T-helper 1 cell treated with Interleukin-12 subunit alpha and Interleukin-12 subunit beta and Interleukin-4 antibody, amounts not matched to agents 30 μg/mL and 1 μg/mL, for 36 hours (primary cell): ENCODE measurements at regions not wholly inside any gene's neighbourhood (a gene's known extent, or its start where the extent isn't known, plus 50 kb on each side); places are given as distances from the start of the nearest gene placed in this dataset.
"Not testable (repeated sequence)": the region's sequence is repeated elsewhere in the genome, so short reads cannot be mapped to it uniquely, and the experiment has no call there.

Experiments used
- H3K27ac Mint-ChIP-seq: one replicate; pipeline ENCODE4 v1.8.0; 2021; ENCODE audit warnings: mild to moderate bottlenecking, mixed read lengths
- H3K27me3 Mint-ChIP-seq: one replicate; pipeline ENCODE4 v1.8.0; 2021; ENCODE audit warnings: low read depth, mixed read lengths
- H3K36me3 Mint-ChIP-seq: one replicate; pipeline ENCODE4 v1.8.0; 2021; ENCODE audit warnings: low read depth, mixed read lengths
- H3K4me1 Mint-ChIP-seq: one replicate; pipeline ENCODE4 v1.8.0; 2021; ENCODE audit warnings: low read depth, mixed read lengths
- H3K4me3 Mint-ChIP-seq: one replicate; pipeline ENCODE4 v1.8.0; 2021; ENCODE audit warnings: mild to moderate bottlenecking, moderate library complexity, mixed read lengths
- H3K9me3 Mint-ChIP-seq: one replicate; pipeline ENCODE4 v1.8.0; 2021; ENCODE audit warnings: mixed read lengths

GRCh38 chr13:50742353-50742752 is 101.1 kb downstream of the DLEU7 start:
- H3K27ac Mint-ChIP-seq = no peak overlapping the region
- H3K4me1 Mint-ChIP-seq = peaks cover 1% of the 10 kb centered on the region
- H3K9me3 Mint-ChIP-seq = no peaks in the 10 kb centered on the region
- H3K27me3 Mint-ChIP-seq = peaks cover 9% of the 10 kb centered on the region
- no peak overlapping the region for H3K4me3 Mint-ChIP-seq
- no peaks in the 10 kb centered on the region for H3K36me3 Mint-ChIP-seq

DNA sequence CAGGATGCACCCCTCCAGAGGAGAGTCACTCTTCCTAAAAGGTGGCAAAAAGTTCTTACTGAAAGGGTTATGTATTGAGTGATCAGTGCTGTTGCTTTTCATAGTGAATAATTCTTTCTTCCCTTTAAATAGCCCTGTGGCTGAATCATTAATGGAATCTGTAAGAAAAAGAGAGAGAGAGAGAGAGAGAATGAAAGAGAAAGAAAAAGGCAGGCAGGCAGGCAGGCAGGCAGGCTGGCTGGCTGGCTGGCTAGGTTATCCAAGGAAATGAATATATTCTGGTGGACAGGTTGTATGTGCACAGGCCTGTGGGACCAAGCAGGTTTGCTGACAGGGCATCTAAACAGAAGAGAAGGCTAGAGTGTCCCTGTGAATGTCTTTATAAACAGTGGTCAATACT is 100.5 kb downstream of the DLEU7 start:
- Mint-ChIP-seq H3K9me3 (no peaks in the 10 kb centered on the region), H3K4me1 (peaks cover 1% of the 10 kb centered on the region), H3K36me3 (no peaks in the 10 kb centered on the region), H3K27me3 (peaks cover 9% of the 10 kb centered on the region), H3K4me3 (no peak overlapping the region), H3K27ac (no peak overlapping the region)

- Mint-ChIP-seq H3K4me3 (no peak overlapping the region), H3K9me3 (no peaks in the 10 kb centered on the region), H3K4me1 (peaks cover 1% of the 10 kb centered on the region), H3K27ac (no peak overlapping the region), H3K27me3 (peaks cover 5% of the 10 kb centered on the region), H3K36me3 (no peaks in the 10 kb centered on the region)
Measured at GRCh38 chr13:50744116-50744660, 99.3 kb downstream of the DLEU7 start.

DNA sequence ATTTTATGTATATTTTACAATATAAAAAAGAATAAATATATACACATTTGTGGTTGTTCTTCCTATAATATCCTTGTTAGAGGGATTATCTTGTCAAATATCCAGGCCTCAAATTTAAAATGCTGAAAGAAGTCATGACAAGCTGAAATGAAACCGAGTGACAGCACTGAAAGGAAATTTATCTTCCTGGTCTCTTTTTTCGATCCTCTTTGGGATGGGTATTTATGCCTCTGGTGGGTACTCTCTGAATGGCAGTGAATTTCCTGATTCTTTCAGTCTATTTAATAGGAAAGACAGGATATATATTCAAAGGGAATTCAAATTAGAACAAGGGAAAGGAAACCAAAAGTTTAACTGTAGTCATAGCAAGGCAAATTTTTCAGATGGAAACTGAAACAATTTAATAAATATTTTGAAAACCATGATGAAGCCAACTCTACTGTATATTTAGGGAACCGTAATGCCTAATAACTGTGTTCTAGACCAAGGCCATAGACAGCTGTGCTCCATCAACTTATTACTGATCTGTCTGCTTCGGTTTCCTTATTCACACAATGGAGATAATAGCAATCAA is 97.9 kb downstream of the DLEU7 start:
- peaks cover 18% of the 10 kb centered on the region for H3K27me3 Mint-ChIP-seq
- H3K36me3 Mint-ChIP-seq = no peaks in the 10 kb centered on the region
- no peak overlapping the region for H3K4me3 Mint-ChIP-seq
- H3K4me1 Mint-ChIP-seq = peaks cover 1% of the 10 kb centered on the region
- H3K9me3 Mint-ChIP-seq = peaks cover 5% of the 10 kb centered on the region
- H3K27ac Mint-ChIP-seq = no peak overlapping the region

GRCh38 chr13:50747737-50748350 is 95.6 kb downstream of the DLEU7 start:
- Mint-ChIP-seq H3K4me1 (peaks cover 6% of the 10 kb centered on the region), H3K36me3 (no peaks in the 10 kb centered on the region), H3K27ac (no peak overlapping the region)

GRCh38 chr13:50753221-50753620 is 90.3 kb downstream of the DLEU7 start:
- not testable (repeated sequence) for H3K4me3 Mint-ChIP-seq, H3K4me1 Mint-ChIP-seq, H3K36me3 Mint-ChIP-seq, H3K27ac Mint-ChIP-seq
- Mint-ChIP-seq H3K27me3 (peaks cover 18% of the 10 kb centered on the region), H3K9me3 (peaks cover 16% of the 10 kb centered on the region)

More at GRCh38 chr13:50747737-50748350, 95.6 kb downstream of the DLEU7 start:
- Mint-ChIP-seq H3K4me3 (no peak overlapping the region), H3K27me3 (peaks cover 18% of the 10 kb centered on the region), H3K9me3 (peaks cover 10% of the 10 kb centered on the region)

- H3K27ac Mint-ChIP-seq, H3K36me3 Mint-ChIP-seq: not testable (repeated sequence)
Measured at GRCh38 chr13:50755862-50756685, 87.4 kb downstream of the DLEU7 start.

GRCh38 chr13:50757008-50757407 is 86.5 kb downstream of the DLEU7 start:
- Mint-ChIP-seq H3K4me3 (no peak overlapping the region), H3K27me3 (no peaks in the 10 kb centered on the region), H3K36me3 (no peaks in the 10 kb centered on the region), H3K9me3 (peaks cover 6% of the 10 kb centered on the region), H3K4me1 (peaks cover 4% of the 10 kb centered on the region), H3K27ac (no peak overlapping the region)

More at GRCh38 chr13:50755862-50756685, 87.4 kb downstream of the DLEU7 start:
- H3K4me3 Mint-ChIP-seq, H3K4me1 Mint-ChIP-seq, H3K27me3 Mint-ChIP-seq: not testable (repeated sequence)
- H3K9me3 Mint-ChIP-seq = peaks cover 11% of the 10 kb centered on the region

DNA sequence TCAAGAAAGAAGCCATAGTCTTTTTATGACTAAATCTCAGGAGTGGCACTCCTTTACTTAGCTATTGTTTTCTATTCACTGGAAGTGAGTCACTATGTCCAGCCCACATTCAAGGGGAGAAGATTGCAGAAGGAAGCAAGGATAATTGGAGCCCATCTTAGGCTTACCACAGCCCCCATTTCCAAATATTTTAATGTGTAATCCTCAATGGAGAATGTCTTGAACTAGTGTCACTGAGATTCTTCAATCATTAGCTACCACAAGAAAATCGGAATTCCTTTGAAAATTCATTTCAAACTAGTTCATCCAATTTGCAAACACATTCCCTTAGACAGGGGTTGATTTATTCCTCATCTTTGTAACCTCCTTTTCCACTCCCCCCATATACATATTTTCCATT is 84.7 kb downstream of the DLEU7 start:
- Mint-ChIP-seq H3K27me3 (peaks cover 7% of the 10 kb centered on the region), H3K36me3 (no peaks in the 10 kb centered on the region), H3K27ac (no peak overlapping the region), H3K4me1 (peaks cover 4% of the 10 kb centered on the region), H3K9me3 (peaks cover 6% of the 10 kb centered on the region), H3K4me3 (no peak overlapping the region)

- no peak overlapping the region for H3K4me3 Mint-ChIP-seq
- H3K4me1 Mint-ChIP-seq = peaks cover 4% of the 10 kb centered on the region
- peaks cover 14% of the 10 kb centered on the region for H3K27me3 Mint-ChIP-seq
- H3K9me3 Mint-ChIP-seq = peaks cover 4% of the 10 kb centered on the region
- no peak overlapping the region for H3K27ac Mint-ChIP-seq
- H3K36me3 Mint-ChIP-seq = no peaks in the 10 kb centered on the region
Measured at GRCh38 chr13:50760751-50761150, 82.7 kb downstream of the DLEU7 start.

- Mint-ChIP-seq H3K4me3 (no peak overlapping the region), H3K9me3 (no peaks in the 10 kb centered on the region), H3K27ac (no peak overlapping the region), H3K4me1 (no peaks in the 10 kb centered on the region), H3K36me3 (no peaks in the 10 kb centered on the region), H3K27me3 (peaks cover 14% of the 10 kb centered on the region)
Measured at GRCh38 chr13:50761406-50761805, 82.1 kb downstream of the DLEU7 start.

DNA sequence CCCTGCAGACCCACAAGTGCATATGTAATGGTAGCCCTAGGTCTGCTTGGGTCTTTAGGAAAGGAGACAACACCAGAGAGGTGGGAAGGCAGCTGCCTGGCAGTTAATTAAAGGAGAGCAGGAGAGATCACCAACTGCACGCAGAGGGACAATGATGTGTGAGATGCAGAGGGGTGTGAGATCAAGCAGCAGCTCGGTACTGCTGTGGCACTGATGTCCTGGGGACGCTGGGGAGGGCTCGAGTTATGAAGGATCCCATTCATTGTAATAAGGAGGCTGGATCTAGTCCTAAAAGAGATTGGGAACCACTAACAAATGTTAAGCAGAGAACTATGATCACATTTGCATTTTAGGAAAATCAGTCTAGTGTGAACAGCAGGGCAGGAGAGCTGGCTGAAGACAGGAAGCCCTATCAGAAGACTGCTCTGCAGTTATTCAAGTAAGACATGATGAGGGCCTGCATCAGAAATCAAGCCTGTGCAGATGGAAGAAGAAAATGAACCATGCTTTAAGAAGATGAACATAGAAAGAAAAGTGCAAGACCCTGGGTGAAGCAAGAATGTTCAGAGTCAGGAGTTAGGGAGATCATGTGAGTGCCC is 80.4 kb downstream of the DLEU7 start:
- H3K4me1 Mint-ChIP-seq = no peaks in the 10 kb centered on the region
- no peak overlapping the region for H3K27ac Mint-ChIP-seq
- no peaks in the 10 kb centered on the region for H3K36me3 Mint-ChIP-seq

GRCh38 chr13:50766013-50766412 is 77.5 kb downstream of the DLEU7 start:
- no peaks in the 10 kb centered on the region for H3K9me3 Mint-ChIP-seq
- peaks cover 15% of the 10 kb centered on the region for H3K27me3 Mint-ChIP-seq
- no peaks in the 10 kb centered on the region for H3K4me1 Mint-ChIP-seq
- no peak overlapping the region for H3K27ac Mint-ChIP-seq
- H3K36me3 Mint-ChIP-seq = no peaks in the 10 kb centered on the region
- H3K4me3 Mint-ChIP-seq = no peak overlapping the region

More for the DNA sequence above, 80.4 kb downstream of the DLEU7 start:
- Mint-ChIP-seq H3K4me3 (no peak overlapping the region), H3K27me3 (peaks cover 14% of the 10 kb centered on the region), H3K9me3 (no peaks in the 10 kb centered on the region)

- Mint-ChIP-seq H3K36me3 (no peaks in the 10 kb centered on the region), H3K9me3 (no peaks in the 10 kb centered on the region), H3K4me3 (no peak overlapping the region), H3K27ac (no peak overlapping the region), H3K4me1 (no peaks in the 10 kb centered on the region), H3K27me3 (peaks cover 22% of the 10 kb centered on the region)
Measured at GRCh38 chr13:50766695-50767094, 76.8 kb downstream of the DLEU7 start.
